ENCODE measurements at regions not wholly inside any gene's neighbourhood (a gene's known extent, or its start where the extent isn't known, plus 50 kb on each side); places are given as distances from the start of the nearest gene placed in this dataset.

DNA sequence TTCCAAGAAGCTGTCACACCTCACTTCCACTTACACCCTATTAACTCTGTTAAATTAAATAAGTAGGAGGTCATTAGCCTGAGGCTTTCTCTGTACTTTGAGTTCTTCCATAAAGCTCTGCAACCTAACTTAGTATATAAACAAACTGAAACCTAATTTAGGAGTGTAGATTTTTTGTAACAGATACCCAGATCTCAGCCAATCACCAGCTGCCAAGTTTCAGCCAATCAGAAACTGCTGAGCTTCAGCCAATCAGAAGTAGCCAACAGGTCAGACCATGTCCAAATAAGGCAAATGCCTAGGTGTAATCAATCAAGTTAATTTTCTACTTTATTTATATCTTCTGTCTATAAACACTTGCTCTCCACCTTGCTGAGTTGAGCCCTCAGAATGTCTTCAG, 142.7 kb upstream of the SULF2 start:
- BruUV-seq (replicated peaks) = no TSS peak
- 0 out of 4 replicates have a peak, but pooled peaks of 1 of the 2 experiments have one; percentile 18 for TF ChIP-seq SRF (IDR thresholded peaks at IDR 0.05; ENCODE audit: low read depth in 2 of 2, low read length in 2 of 2)
- no peak for TF ChIP-seq CREB1 (IDR thresholded peaks at IDR 0.05; ENCODE audit: low read depth)
- TF ChIP-seq HDAC2 (IDR thresholded peaks at IDR 0.05) = no peak
- no peak for TF ChIP-seq ZNF207 (IDR thresholded peaks at IDR 0.05; ENCODE audit: borderline replicate concordance)
- no peak for TF ChIP-seq PAX5 (IDR thresholded peaks at IDR 0.05; ENCODE audit: borderline replicate concordance, low read depth, low read length)
- TF ChIP-seq NFYB (IDR thresholded peaks at IDR 0.05; ENCODE audit: insufficient read depth, low read depth, low read length) = 0 out of 2 replicates have a peak, but pooled peaks have one; percentile 22
- TF ChIP-seq, protein P1, sequence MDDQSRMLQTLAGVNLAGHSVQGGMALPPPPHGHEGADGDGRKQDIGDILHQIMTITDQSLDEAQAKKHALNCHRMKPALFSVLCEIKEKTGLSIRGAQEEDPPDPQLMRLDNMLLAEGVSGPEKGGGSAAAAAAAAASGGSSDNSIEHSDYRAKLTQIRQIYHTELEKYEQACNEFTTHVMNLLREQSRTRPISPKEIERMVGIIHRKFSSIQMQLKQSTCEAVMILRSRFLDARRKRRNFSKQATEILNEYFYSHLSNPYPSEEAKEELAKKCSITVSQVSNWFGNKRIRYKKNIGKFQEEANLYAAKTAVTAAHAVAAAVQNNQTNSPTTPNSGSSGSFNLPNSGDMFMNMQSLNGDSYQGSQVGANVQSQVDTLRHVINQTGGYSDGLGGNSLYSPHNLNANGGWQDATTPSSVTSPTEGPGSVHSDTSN (IDR thresholded peaks at IDR 0.05; ENCODE audit: insufficient replicate concordance, low read depth, low read length) = no peak
- no peak for TF ChIP-seq POU2F2 (IDR thresholded peaks at IDR 0.05; ENCODE audit: borderline replicate concordance, low read depth, low read length)
- TF ChIP-seq ETV6 (conservative IDR thresholded peaks at IDR 0.05 in 1 of 2, IDR thresholded peaks at IDR 0.05 in 1 of 2; ENCODE audit: borderline replicate concordance in 1 of 2, low read depth in 1 of 2) = peak in 1 of 2 experiments; percentile 58; a peak in 1 of 4 replicates
- no peak for DNase-seq (ENCODE audit: low read depth, low spot score)

More for the DNA sequence above, 142.7 kb upstream of the SULF2 start:
- Histone ChIP-seq H3K27me3 (replicated peaks in 1 of 2; ENCODE audit: control insufficient read depth in 2 of 2, insufficient read depth in 2 of 2, low read length in 1 of 2) (no peaks in the 10 kb centered on the region; a peak in 1 of 4 replicates), H3K4me3 (no peak overlapping the region), H3K9me3 (replicated peaks; ENCODE audit: control insufficient read depth, insufficient read depth, low read length) (no peaks in the 10 kb centered on the region; the same call in 2 of the 3 replicates), H4K20me1 (ENCODE audit: control insufficient read depth, insufficient read depth) (no peaks in the 10 kb centered on the region), H3K4me2 (ENCODE audit: control insufficient read depth, insufficient read depth) (no peak overlapping the region), H3K9ac (ENCODE audit: control insufficient read depth, insufficient read depth, low read length) (no peak overlapping the region), H2AFZ (ENCODE audit: control insufficient read depth, low read depth, low read length) (no peak overlapping the region), H3K27ac (ENCODE audit: control insufficient read depth, insufficient read depth) (no peak overlapping the region), H3K4me1 (ENCODE audit: control insufficient read depth, insufficient read depth, low read length) (no peaks in the 10 kb centered on the region), H3K36me3 (ENCODE audit: control insufficient read depth in 2 of 2, insufficient read depth in 2 of 2, low read length in 1 of 2) (no peaks in the 10 kb centered on the region), H3K79me2 (ENCODE audit: control insufficient read depth, insufficient read depth, low read length) (no peaks in the 10 kb centered on the region)
- POLR2A ChIA-PET = no interaction called here
- FAIRE-seq (no peak), ATAC-seq (no peak)
- intact Hi-C loops (cut with micrococcal nuclease; ENCODE audit: unreplicated experiment) = no loop called here
- RAD21 ChIA-PET (ENCODE audit: unreplicated experiment) = no interaction called here
- CTCF ChIA-PET = no interaction called here
- in situ Hi-C loops (cut with MboI) = no loop called here
- SMC1A ChIA-PET (ENCODE audit: uncharacterized antibody, unreplicated experiment) = interaction anchor here (0.9 to 1.0 kb wide), 2 partner anchors 9 to 74 kb away, joined by 3 to 4 read pairs; no protein-coding TSS in a partner anchor
